ENCODE measurements at regions not wholly inside any gene's neighbourhood (a gene's known extent, or its start where the extent isn't known, plus 50 kb on each side); places are given as distances from the start of the nearest gene placed in this dataset.
A peak's percentile ranks its signal among the peaks of the same experiment; 100 is the strongest.
"Not testable (repeated sequence)": the region's sequence is repeated elsewhere in the genome, so short reads cannot be mapped to it uniquely, and the experiment has no call there.

GRCh38 chr1:183753464-183753891 is 51.4 kb upstream of the RGL1 start:
- no peak for DNase-seq

- no peak for DNase-seq
Observed at GRCh38 chr1:183744132-183744913, 60.6 kb upstream of the RGL1 start.

- DNase-seq = no peak
Observed at GRCh38 chr1:183742355-183742754, 62.6 kb upstream of the RGL1 start.

GRCh38 chr1:183739741-183740271 is 65.1 kb upstream of the RGL1 start:
- no peak for DNase-seq

GRCh38 chr1:183739082-183739481 is 65.8 kb upstream of the RGL1 start:
- DNase-seq = peak; percentile 24

- not testable (repeated sequence) for DNase-seq
Observed at GRCh38 chr1:183737916-183738315, 67.0 kb upstream of the RGL1 start.

- DNase-seq = no peak
Observed at GRCh38 chr1:183736343-183736742, 68.6 kb upstream of the RGL1 start.

- no peak for DNase-seq
Observed at GRCh38 chr1:183735069-183735860, 69.7 kb upstream of the RGL1 start.

- no peak for DNase-seq
Observed at GRCh38 chr1:183734543-183735036, 70.3 kb upstream of the RGL1 start.

GRCh38 chr1:183733715-183734114 is 71.2 kb upstream of the RGL1 start:
- no peak for DNase-seq

GRCh38 chr1:183732236-183732880 is 72.6 kb upstream of the RGL1 start:
- no peak for DNase-seq

- DNase-seq = no peak
Observed at GRCh38 chr1:183730886-183731573, 73.9 kb upstream of the RGL1 start.

GRCh38 chr1:183730107-183730724 is 74.7 kb upstream of the RGL1 start:
- DNase-seq = no peak

GRCh38 chr1:183726825-183727224 is 73.7 kb upstream of the APOBEC4 start:
- no peak for DNase-seq

GRCh38 chr1:183724350-183725042 is 71.4 kb upstream of the APOBEC4 start:
- no peak for DNase-seq

GRCh38 chr1:183723571-183723970 is 70.5 kb upstream of the APOBEC4 start:
- no peak for DNase-seq

GRCh38 chr1:183721041-183721440 is 67.9 kb upstream of the APOBEC4 start:
- DNase-seq = no peak

- DNase-seq = no peak
Observed at GRCh38 chr1:183720028-183720427, 66.9 kb upstream of the APOBEC4 start.

- DNase-seq = no peak
Observed at GRCh38 chr1:183719289-183719688, 66.2 kb upstream of the APOBEC4 start.

GRCh38 chr1:183716286-183716685 is 63.2 kb upstream of the APOBEC4 start:
- DNase-seq = no peak

- no peak for DNase-seq
Observed at GRCh38 chr1:183711741-183712361, 58.7 kb upstream of the APOBEC4 start.
